Hepatocyte (in vitro differentiated cells): ENCODE measurements at regions not wholly inside any gene's neighbourhood (a gene's known extent, or its start where the extent isn't known, plus 50 kb on each side); places are given as distances from the start of the nearest gene placed in this dataset.

Experiments used
- CTCF ChIP-seq: fragments of 200-600 bp; sonication (generic); IDR thresholded peaks from 2 replicates; pipeline ENCODE4 v1.5.1; 2016; ENCODE audit warnings: antibody characterized with exemption, mild to moderate bottlenecking; ENCODE audit not compliant: poor library complexity
- EZH2 ChIP-seq: fragments of 200-600 bp; sonication (generic); IDR thresholded peaks from 2 replicates; pipeline ENCODE4 v1.6.1; 2016; ENCODE audit warnings: antibody characterized with exemption, mild to moderate bottlenecking, borderline replicate concordance
- EZH2phosphoT487 ChIP-seq: fragments of 200-600 bp; sonication (generic); IDR thresholded peaks from one replicate; pipeline ENCODE4 v1.6.1; 2018; ENCODE audit warnings: antibody characterized with exemption, mild to moderate bottlenecking, low read depth, moderate library complexity; ENCODE audit not compliant: unreplicated experiment, severe bottlenecking

DNA sequence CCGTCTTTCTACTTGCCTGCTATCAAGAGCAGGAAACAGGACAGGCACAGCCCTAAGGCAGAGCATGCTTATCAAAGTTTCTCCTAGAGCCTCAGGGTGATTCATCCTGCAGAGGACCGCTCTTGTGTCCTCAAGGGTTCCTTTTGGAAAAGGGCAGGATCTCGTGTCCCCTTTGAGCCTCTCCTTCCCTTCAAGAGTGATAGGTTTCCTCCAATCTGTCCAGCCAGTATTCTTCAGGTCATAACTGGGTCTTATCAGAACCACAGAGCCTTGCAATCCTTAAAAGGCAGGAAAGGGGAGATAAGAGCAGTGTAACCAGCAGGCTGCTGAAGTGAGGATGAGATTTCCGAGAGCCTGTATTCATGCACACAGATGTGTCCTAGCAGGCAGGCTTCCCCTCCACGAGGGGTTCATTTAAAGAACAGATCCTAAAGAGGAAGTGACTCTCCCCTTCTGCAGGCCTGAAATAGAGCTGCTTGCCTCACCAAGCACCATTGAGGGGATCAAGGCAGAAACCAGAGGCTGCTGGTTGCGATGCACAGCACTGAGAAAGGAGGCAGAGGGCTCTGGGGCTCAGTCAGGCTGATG is 90.5 kb upstream of the SVIL start:
- TF ChIP-seq EZH2phosphoT487 (no peak), CTCF (no peak), EZH2 (no peak)
